ENCODE measurements at regions not wholly inside any gene's neighbourhood (a gene's known extent, or its start where the extent isn't known, plus 50 kb on each side); places are given as distances from the start of the nearest gene placed in this dataset.

DNA sequence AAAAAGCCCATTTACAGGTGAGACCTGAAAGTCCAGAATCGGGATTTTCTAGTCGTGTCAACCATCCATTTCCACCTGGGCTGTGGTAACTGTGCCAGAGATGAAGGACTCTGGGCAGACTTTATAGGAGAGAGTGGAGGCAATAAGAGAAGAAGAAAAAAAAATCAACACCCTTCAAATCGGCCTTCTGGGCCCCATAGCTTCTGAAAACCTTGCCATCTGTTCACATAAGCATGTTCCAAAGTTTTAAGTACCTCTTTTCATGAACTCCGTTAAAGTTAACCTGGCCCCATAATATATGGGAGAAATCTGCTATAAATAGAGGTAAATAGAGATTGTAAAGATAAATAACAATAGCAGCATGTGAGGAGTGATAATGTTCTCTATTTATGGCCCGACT, 470.5 kb downstream of the MIAT start:
- CTCF ChIA-PET: no interaction called here

GRCh38 chr22:27128461-27129085, 471.2 kb downstream of the MIAT start:
- CTCF ChIA-PET: no interaction called here
- POLR2A ChIA-PET: no interaction called here

More for the DNA sequence above, 470.5 kb downstream of the MIAT start:
- POLR2A ChIA-PET: no interaction called here

DNA sequence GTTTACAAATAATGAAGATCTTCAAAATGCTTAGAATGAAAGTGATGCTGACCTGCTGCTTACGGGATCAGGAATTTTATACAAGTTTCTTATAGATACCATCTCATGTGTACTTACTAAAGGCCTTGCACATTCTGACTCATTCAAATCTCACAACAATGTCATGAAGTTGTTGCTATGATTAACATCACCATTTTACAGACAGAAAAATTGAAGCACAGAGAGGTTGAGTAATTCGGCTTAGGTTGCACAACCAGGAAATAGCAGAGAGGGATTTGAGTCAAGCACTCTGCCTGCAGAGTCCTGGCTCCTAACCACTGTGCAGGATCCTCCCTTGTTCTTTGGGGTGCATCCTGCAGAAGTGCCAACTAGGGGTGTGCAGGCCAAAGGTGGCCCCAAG, 471.9 kb downstream of the MIAT start:
- CTCF ChIA-PET: no interaction called here
- POLR2A ChIA-PET: no interaction called here

DNA sequence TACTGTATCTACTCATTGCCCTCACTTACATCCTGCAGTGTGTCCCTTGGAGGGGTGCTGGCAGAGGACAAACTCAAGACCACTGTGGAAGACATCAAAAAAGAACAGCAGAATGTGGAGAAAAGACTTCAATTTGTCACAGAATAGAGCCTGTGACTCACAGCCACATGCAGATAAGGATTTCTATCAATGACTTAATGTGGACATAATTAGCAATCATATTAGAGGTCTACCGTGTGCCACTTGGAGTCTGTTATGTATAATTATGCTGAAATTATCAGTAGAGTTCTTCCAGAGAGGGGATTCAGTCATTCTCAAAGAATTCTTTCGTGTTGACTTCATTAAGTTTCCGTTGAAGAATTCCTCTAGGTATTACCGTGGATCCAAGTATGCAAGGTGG, 473.5 kb downstream of the MIAT start:
- ChIA-PET CTCF (no interaction called here), POLR2A (no interaction called here)

- CTCF ChIA-PET: no interaction called here
- POLR2A ChIA-PET: no interaction called here
These were observed 474.0 kb downstream of the MIAT start for GRCh38 chr22:27131346-27131745.

- CTCF ChIA-PET: no interaction called here
- POLR2A ChIA-PET: no interaction called here
These were observed 475.0 kb downstream of the MIAT start for GRCh38 chr22:27132400-27132799.

GRCh38 chr22:27133019-27133431, 475.6 kb downstream of the MIAT start:
- ChIA-PET CTCF (no interaction called here), POLR2A (no interaction called here)

DNA sequence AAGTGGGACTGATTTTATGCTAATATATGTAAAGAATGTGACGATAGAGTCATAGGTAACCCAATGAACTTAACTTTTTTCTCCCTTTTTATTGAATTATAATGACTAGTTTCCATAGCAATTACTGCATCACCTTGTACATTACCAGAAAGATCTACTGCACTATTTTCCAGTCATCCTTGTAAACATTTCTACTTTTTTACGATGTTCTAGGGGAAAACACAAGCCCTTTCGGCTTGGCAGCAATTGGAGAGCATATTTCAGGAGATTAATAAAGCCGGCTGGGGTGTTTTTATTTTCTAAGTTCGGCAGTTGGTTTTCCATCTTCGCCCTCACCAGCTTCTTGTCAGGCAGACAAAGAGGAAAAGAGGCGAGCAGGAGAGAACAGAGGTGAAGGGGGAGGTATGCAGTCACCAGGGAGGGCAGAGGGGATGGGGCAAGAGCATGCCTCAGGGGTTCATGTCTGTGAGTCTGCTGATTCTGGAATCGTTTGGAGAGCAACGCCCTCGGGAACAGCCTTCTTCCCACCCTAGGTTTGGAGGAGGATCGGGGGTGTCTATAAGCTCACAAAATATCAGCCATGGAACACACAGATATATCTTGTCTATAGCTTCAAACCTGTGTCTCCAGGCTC, 476.4 kb downstream of the MIAT start:
- CTCF ChIA-PET: no interaction called here
- POLR2A ChIA-PET: no interaction called here

GRCh38 chr22:27134315-27134701, 476.9 kb downstream of the MIAT start:
- ChIA-PET POLR2A (no interaction called here), CTCF (no interaction called here)

- ChIA-PET CTCF (no interaction called here), POLR2A (no interaction called here)
These were observed 477.9 kb downstream of the MIAT start for GRCh38 chr22:27135031-27135981.

GRCh38 chr22:27136596-27136995, 479.2 kb downstream of the MIAT start:
- ChIA-PET POLR2A (no interaction called here), CTCF (no interaction called here)

DNA sequence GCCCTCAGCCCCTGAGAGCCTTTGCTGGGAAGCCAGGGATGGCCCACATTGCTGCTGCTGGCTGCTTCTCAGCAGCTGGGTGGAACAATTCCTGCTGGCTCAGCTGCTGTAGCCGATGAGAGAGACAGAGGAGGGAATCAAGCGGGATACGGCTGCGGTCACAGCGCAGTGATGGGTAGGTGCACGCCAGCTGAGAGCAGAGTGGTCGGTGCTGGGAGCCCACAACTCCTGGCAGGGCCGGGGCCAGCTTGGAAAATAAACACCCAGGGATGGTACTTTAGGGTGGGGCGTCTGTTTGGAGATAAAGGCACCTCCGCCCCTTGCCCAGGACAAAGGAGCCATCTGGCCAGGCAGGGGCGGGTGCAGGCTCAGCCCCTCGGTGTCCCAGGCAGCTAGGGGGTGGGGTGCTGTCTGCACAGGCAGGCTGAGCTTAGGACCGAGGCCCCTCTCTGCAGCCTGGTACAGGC, 480.5 kb downstream of the MIAT start:
- POLR2A ChIA-PET: no interaction called here
- CTCF ChIA-PET: no interaction called here

DNA sequence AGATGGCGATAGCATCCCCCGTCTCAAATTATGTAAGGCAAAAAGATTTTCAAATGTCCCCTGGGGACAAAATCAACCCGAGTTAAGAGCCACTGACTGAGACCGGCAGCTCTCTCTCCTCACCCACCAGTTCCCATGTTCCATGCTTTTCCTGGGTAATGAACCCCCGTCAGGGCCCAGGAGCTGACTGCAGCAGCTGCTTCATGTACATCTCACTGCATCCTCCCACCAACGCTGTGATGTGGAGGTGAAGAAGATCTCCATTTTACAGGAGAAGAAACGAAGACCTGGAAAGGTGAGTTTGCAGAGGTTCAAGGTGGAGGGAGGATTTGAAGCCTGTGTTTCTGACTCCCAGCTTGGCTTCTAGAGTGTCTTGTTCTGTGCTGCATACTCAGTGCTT, 481.1 kb downstream of the MIAT start:
- ChIA-PET POLR2A (no interaction called here), CTCF (no interaction called here)

- CTCF ChIA-PET: no interaction called here
These were observed 482.6 kb downstream of the MIAT start for GRCh38 chr22:27139935-27140511.

DNA sequence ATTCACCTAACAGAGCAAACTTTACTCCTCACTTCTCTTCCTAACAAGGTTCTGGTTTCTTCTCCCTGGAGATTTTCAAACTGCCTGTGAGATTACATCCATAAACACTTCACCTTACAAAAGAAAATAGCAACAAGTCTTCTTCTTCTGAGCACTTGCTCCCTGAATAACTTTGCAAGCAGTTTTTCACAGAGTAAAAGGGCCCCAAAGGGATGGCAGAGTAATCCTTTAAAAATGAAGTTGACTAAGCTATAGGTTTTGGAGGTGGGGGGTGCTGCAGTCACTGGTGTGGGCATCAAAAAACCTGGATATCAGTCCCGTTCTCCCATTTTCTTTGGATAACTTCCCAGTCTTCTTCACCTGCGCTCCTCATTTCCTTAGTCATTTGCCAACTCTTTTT, 484.9 kb downstream of the MIAT start:
- CTCF ChIA-PET: no interaction called here
- POLR2A ChIA-PET: no interaction called here

More at GRCh38 chr22:27139935-27140511, 482.6 kb downstream of the MIAT start:
- POLR2A ChIA-PET: no interaction called here

GRCh38 chr22:27144321-27144720, 486.9 kb downstream of the MIAT start:
- POLR2A ChIA-PET: interaction anchor here (0.5 kb wide), 1 partner anchor 65 kb away, joined by 12 read pairs; no protein-coding TSS in a partner anchor

GRCh38 chr22:27146866-27147633, 489.7 kb downstream of the MIAT start:
- POLR2A ChIA-PET: no interaction called here
- CTCF ChIA-PET: no interaction called here

More at GRCh38 chr22:27144321-27144720, 486.9 kb downstream of the MIAT start:
- CTCF ChIA-PET: no interaction called here

- ChIA-PET CTCF (no interaction called here), POLR2A (no interaction called here)
These were observed 490.7 kb downstream of the MIAT start for GRCh38 chr22:27148055-27148454.

DNA sequence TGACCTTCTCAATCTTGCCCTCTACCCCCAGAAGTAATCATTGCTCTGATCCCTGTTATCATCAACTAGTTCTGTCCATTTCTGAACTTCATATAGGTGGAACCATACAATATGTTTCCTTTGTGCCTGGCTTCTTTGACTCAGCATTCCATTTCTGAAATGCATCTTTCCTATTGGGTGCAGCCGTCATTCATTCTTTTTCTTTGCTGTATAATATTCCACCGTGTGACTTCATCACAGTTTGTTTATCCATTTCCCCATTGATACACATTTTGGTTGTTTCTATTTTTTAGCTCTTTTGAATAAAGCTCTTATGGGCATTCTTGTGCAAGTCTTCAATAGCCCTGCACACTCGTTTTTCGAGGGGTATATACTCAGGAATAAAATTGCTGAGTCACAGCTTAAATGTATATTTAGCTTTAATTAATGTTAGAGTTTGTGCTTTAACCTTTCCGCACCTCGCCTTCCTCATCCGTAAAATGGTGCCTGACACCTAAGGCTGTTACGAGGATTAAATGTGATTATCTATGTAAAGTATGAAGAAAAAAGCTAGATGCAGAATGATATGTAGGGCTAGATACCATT, 491.6 kb downstream of the MIAT start:
- CTCF ChIA-PET: no interaction called here

More for the DNA sequence above, 491.6 kb downstream of the MIAT start:
- POLR2A ChIA-PET: interaction anchor here (0.5 kb wide), 1 partner anchor 74 kb away, joined by 7 read pairs; no protein-coding TSS in a partner anchor

Data from activated CD8-positive, alpha-beta memory T cell treated with anti-CD3 and anti-CD28 coated beads for 36 hours (primary cell).